Gastroesophageal sphincter (tissue), 3 donors: ENCODE measurements at regions not wholly inside any gene's neighbourhood (a gene's known extent, or its start where the extent isn't known, plus 50 kb on each side); places are given as distances from the start of the nearest gene placed in this dataset.

ENCODE experiments used
- CTCF ChIP-seq, 4 experiments: fragments of 200-600 bp in 2 of 4; fragments of 450-650 bp in 2 of 4; sonication (generic) in 1 of 4; IDR thresholded peaks; one replicate each; pipeline ENCODE4 v1.5.1; 2017 to 2019; ENCODE audit warnings: antibody characterized with exemption in 4 of 4, mild to moderate bottlenecking in 2 of 4, moderate library complexity in 2 of 4
- EP300 ChIP-seq: sonication (generic); formaldehyde crosslinking; IDR thresholded peaks from one replicate; pipeline ENCODE4 v1.6.1; 2017; ENCODE audit warnings: antibody characterized with exemption, mild to moderate bottlenecking
- POLR2A ChIP-seq, 2 donors: fragments of 450-650 bp; IDR thresholded peaks; one replicate each; pipeline ENCODE4 v1.6.1; 2017; ENCODE audit warnings: antibody characterized with exemption in 2 of 2, mild to moderate bottlenecking in 2 of 2, moderate library complexity in 1 of 2
- POLR2AphosphoS5 ChIP-seq: sonication (generic); formaldehyde crosslinking; IDR thresholded peaks from one replicate; pipeline ENCODE4 v1.6.1; 2017; ENCODE audit warnings: antibody characterized with exemption

DNA sequence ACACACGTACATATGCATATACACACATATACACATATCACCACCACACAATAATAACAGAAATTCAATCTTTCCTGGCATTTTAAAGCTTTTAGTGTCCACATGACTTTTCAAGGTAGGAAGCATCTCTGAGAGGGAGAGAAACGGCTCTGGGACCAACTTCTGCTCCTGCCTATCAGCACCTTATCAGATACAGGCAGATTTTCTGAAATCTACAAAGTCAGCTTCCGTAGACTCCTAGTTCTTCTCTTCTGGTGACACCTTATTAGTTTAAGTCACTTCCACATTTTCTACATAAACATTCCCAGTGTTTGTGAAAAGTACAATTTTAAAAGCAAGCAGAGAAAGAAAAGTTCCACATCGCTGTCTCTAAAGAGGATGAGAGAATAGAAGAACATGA is 74.5 kb downstream of the ZNF22 start:
- TF ChIP-seq CTCF (IDR thresholded peaks at IDR 0.05) = no peak
- TF ChIP-seq POLR2AphosphoS5 = no peak
- TF ChIP-seq POLR2A (IDR thresholded peaks at IDR 0.05) = no peak
- TF ChIP-seq EP300 = no peak
